Left hindlimb (tissue), 1 donor: ENCODE measurements at regions not wholly inside any gene's neighbourhood (a gene's known extent, or its start where the extent isn't known, plus 50 kb on each side); places are given as distances from the start of the nearest gene placed in this dataset.

Experiments used
- DNase-seq: peaks from one replicate; pipeline ENCODE4 v3.0.0-alpha.2; 2018

GRCh38 chr3:25306066-25306465, 122.0 kb upstream of the RARB start:
- DNase-seq = no peak

DNA sequence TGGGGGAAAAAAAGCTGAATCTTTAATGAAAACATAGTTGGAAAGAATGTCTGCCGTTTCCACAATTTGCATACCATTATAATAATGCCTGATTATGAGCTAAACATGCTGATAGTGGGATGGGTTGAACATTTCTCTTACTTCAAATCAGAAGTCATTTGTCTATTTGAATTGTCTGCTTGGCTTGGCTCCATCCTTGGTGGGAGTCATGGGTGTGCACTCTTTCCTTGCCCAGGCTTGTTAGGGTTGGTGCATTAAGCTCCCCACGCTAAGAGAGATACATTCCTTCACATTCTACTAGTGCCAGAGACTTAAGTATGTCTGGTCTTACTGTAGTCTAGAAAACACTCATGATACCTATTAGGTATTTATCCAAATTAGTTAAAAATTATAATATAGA, 121.4 kb upstream of the RARB start:
- no peak for DNase-seq

GRCh38 chr3:25313286-25313685, 114.8 kb upstream of the RARB start:
- DNase-seq = no peak

DNA sequence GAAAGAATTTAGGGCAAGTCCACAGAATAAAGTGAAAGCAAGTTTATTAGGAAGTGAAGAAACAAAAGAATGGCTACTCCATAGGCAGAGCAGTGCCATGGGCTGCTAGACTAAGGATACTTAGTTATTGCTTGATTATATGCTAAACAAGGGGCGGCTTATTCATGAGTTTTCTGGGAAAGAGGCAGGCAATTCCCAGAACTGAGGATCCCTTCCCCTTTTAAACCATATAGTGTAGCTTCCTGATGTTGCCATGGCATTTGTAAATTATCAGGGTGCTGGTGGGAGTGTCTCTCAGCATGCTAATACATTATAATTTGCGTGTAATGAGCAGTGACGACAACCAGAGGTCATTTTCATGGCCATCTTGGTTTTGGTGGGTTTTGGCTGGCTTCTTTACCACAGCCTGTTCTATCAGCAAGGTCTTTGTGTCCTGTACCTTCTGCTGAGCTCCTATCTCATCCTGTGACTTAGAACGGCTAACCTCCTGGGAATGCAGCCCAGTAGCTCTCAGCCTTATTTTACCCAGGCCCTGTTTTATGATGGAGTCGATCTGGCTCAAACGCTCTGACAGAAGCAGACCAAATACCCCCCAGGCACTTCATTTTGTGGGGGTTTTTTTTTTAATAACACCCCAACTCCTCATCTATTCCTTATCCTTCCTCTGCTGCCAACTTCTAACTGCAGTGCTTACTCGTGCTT, 103.0 kb upstream of the RARB start:
- DNase-seq = no peak

GRCh38 chr3:25335356-25335755, 92.7 kb upstream of the RARB start:
- peak; percentile 45 for DNase-seq

DNA sequence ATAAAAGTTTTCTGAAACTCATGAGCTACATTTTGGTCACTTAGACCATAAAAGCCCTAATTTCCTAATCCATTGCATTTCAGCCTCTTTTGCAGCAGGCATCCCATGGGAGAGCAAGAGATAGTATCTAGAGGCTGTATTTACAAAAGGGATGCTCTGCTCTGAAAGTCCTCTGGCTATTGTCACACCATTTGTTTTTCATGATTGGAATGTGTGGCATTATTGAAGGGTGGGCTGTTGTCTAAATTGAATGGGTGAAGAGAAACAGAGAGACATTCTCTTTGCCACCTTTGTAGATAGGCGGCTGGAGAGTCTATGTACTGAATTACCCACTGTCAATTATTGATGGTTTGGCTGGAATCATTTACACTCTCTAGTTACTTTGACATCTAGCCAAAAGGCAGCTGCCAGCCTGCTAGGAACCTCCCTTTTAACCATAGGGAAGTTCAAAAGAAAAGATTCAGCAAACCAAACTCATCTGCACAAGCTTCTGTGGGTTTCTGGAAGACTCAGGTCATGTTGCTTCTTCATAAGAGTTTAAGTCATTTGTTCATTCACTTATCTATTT, 89.8 kb upstream of the RARB start:
- no peak for DNase-seq

GRCh38 chr3:25339225-25339624, 88.8 kb upstream of the RARB start:
- no peak for DNase-seq

DNA sequence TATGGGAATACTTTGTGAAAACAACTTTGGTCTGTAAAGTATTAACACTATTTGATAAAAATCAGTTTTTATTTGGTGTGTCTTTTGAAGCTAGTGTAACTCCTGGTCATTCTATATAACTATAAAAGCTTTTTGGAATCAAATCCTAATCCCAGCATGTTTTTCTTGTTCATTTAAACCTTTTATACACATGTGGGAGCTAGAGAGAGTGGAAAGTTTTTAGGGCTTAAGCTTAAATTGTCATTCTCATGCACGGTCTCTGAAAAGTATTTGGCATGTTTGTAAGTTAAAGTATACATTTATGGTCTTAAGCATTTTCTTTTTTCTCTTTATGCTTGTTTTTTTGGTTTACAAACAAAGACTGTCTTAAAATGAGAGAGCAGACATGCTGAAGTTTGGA, 83.4 kb upstream of the RARB start:
- no peak for DNase-seq

GRCh38 chr3:25349095-25349494, 79.0 kb upstream of the RARB start:
- DNase-seq = no peak

GRCh38 chr3:25349828-25350724, 78.0 kb upstream of the RARB start:
- DNase-seq = no peak

DNA sequence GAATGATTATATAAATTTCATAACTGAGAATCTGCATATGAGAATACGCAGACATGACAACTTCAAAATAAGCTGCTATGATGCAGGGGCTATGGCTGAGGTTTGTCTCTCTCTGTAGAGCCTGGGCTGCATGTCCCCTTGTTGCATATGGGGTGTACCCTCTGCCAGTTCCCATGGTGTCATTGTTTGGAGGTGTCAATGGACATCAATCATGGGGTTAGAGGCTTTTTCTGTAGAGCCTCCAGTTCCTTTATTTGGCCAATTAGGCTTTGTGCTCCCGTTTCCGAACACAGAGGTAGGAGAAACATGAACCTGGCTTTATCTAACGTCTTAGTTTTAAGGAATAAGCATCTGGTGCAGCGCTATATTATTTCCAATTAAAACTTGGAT, 77.3 kb upstream of the RARB start:
- DNase-seq = no peak

DNA sequence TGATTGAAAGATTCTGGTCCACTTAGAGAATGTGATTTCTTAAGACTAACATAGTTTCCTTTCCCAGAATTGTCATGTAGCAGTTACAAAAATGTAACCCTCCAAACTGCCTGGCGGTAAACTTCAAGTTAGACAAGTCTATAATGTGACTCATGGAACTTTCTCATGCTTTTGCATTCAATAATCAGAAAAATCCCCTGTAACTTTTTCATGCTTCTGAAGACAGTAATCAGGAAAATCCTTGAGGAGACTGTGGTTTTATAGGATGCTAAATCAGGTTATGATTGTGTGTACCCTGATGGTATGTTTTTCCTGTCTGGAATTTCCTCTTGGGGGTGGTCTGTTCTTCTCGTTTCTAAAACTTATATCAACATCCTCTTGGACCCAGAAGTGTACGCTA, 74.0 kb upstream of the RARB start:
- DNase-seq = no peak

DNA sequence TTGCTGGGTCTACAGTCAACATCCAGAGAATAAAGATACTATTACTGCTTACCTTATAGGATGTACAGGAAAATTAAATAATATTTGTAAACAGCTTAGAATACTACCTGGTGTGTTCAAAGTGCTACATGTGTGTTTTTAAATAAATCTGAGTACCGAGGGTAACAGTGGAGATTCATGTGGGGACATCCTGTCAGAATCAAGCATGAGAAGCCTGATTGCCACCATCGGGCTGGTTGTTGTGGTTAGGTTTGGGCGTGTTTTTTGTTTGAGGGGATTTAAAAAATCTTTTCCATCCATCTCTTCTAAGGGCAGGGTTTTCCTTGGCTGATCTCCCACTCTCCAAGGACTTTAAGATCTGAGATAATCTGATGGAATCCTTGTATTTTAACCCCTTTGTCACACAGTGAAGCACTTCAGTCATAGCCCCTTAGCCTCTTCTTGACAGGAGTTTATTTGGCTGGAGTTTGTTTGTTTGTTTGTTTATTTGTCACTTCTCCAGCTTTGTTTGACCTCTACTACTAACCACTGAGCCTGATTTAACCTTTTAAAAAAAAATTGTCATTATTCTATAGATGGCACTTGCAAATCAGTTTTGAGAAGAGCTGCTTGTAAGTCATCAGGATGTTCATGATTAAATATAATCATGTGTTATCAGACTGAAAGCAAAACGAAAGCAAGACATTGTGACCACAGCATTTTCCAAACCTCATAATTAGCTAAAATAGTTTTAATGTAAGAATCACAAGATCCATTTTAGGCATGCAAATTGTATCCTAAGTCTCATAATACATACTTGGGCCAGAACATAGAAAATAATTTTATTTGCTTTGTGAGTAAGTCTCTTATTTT, 72.8 kb upstream of the RARB start:
- no peak for DNase-seq

GRCh38 chr3:25355998-25356397, 72.1 kb upstream of the RARB start:
- DNase-seq = no peak

GRCh38 chr3:25362118-25362517, 65.9 kb upstream of the RARB start:
- no peak for DNase-seq

- DNase-seq = no peak
Observed at GRCh38 chr3:25365636-25366035, 62.4 kb upstream of the RARB start.

- no peak for DNase-seq
Observed at GRCh38 chr3:25367025-25367424, 61.0 kb upstream of the RARB start.

DNA sequence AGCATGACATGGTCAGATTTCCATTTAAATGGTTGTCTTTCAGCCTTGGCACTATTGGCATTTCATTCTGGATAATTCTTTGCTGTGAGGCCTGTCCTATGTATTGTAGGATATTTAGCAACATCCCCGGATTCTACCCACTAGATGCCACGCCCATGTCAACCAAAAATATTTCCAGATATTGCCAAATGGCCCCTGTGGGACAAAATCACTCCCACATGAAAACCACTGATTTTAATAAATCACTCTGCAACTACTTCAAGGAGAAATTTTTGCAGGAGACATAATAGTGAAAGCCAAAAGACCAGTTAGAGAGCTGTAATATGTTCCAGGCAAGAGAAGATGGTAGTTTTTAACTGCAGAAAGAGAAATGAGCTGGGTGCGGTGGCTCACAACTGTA, 55.9 kb upstream of the RARB start:
- no peak for DNase-seq

GRCh38 chr3:25376340-25376739, 51.7 kb upstream of the RARB start:
- no peak for DNase-seq

- DNase-seq = no peak
Observed at GRCh38 chr3:25377042-25377441, 51.0 kb upstream of the RARB start.
